Astrocyte of the hippocampus (primary cell): ENCODE measurements at regions not wholly inside any gene's neighbourhood (a gene's known extent, or its start where the extent isn't known, plus 50 kb on each side); places are given as distances from the start of the nearest gene placed in this dataset.
"Not testable (repeated sequence)": the region's sequence is repeated elsewhere in the genome, so short reads cannot be mapped to it uniquely, and the experiment has no call there.

Experiments used
- DNase-seq: peaks from one replicate; pipeline ENCODE4 v3.0.0; 2011; ENCODE audit warnings: low read depth, low spot score

DNA sequence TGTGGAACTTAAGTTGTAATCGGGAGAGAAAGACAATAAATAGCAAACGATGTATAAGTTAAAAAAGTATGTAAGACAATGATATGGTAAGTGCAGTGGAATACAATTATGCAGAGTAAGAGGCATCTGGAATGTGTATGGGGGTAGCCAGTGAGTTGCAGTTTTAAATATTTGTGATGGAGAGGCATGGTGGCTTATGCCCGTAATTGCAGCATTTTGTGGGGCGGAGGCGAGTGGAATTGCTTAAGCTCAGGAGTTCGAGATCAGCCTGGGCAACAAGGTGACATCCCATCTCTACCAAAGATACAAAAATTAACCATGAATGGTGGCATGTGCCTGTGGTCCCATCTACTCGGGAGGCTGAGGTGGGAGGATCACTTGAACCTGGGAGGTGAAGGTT is 52.5 kb upstream of the WDFY3 start:
- no peak for DNase-seq

DNA sequence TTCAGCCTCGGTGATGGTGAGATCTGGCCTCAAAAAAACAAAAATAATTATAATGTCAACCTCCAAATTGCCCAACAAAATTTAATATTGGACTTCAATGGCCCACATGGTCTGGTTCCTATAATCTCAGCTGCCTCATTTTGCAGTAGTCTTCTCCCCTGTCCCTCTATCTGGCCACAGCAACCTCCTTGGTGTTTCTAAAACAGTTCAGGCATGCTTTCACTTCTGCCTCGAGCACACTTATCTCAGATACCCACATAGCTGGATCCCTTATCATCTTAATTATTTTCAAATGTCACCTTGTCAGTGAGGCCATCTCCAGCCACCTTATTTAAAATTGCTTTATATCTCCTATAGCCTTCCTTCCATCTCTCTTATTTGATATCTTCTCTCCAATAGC is 52.9 kb upstream of the WDFY3 start:
- DNase-seq: no peak

DNA sequence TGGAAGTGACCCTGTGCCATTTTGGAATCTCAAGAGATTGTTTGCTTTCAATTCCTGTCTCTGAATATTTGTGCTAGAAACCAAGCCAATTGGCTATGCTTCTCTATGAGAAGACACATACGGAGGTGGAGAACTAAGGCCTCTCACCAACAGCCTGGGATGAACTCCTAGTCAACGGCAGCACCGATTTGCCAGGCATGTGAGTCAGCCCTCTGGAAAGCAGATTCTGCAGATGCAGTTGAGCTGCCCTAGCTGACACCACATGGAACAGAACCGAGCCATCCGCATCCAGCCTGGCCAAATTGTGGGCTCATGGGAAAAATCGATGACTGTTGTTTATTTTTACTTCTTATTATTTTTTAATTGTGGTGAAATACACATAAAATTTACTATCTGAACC is 58.2 kb upstream of the WDFY3 start:
- DNase-seq: no peak

DNA sequence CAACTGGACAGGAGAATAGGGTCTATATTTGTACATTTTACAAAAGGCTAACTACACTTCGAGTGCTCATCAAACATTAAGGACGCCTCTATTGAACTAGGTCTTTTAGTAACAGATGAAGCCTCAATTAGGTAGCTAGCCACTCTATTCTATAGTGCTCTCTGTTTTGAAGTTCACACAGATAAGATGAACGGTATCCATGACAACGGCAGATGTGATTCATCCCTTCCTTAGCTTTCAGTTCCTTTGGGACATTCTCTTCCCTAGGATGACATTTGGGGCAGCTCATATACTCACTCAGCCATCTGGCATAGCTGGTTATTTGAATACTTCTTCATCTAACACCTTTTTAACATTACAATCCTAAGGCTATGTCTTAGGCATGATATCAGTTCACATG is 62.4 kb upstream of the WDFY3 start:
- no peak for DNase-seq

GRCh38 chr4:85029453-85029852 is 63.0 kb upstream of the WDFY3 start:
- no peak for DNase-seq

DNA sequence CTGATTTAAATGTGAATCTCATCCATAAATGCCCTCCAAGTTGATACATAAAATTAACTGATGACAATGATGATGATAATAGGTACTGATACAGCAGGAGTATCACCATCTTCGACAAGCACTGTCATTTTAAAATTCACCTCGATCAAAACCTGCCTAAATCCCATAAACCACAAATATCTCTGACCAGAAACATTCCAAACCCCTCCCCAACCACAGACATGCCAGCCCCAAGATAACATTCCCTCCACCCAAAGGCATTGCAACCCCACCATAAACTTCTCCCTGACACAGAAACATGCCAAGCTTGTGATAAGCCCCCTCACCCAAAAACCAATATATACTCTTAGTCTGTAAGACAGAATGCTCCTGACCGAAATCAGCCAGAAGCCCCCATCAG is 63.7 kb upstream of the WDFY3 start:
- peak; percentile 3 for DNase-seq

DNA sequence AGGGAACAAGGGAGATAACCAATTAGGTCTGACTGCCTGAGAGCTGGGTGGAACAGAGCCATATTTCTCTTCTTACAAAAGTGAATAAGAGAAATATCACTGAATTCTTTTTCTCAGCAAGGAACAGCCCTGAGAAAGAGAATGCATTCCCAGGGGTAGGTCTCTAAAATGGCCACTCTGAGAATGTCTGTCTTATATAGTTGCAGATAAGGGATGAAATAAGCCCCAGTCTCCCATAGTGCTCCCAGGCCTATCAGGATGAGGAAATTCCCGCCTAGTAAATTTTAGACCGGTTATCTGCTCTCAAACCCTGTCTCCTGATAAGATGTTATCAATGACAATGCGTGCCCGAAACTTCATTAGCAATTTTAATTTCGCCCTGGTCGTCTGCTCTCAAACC is 67.3 kb upstream of the WDFY3 start:
- DNase-seq: not testable (repeated sequence)

- no peak for DNase-seq
These were observed 73.0 kb upstream of the WDFY3 start for GRCh38 chr4:85039526-85039925.

DNA sequence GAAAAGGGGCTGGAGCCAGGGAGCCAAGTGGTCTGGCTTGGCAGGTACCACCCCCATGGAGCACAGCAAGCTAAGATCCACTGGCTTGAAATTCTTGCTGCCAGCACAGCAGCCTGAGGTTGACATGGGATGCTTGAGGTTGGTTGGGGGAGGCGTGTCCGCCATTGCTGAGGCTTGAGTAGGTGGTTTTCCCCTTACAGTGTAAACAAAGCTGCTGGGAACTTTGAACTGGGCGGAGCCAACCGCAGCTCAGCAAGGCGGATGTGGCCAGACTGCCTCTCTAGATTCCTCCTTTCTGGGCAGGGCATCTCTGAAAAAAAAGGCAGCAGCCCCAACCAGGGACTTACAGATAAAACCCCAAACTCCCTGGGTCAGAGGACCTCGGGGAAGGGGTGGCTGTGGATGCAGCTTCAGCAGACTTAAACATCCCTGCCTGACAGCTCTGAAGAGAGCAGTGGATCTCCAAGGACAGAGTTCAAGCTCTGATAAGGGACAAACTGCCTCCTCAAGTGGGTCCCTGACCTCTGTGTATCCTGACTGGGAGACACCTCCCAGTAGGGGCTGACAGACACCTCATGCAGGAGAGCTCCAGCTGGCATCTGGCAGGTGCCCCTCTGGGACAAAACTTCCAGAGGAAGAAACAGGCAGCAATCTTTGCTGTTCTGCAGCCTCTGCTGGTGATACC is 77.5 kb upstream of the WDFY3 start:
- not testable (repeated sequence) for DNase-seq

DNA sequence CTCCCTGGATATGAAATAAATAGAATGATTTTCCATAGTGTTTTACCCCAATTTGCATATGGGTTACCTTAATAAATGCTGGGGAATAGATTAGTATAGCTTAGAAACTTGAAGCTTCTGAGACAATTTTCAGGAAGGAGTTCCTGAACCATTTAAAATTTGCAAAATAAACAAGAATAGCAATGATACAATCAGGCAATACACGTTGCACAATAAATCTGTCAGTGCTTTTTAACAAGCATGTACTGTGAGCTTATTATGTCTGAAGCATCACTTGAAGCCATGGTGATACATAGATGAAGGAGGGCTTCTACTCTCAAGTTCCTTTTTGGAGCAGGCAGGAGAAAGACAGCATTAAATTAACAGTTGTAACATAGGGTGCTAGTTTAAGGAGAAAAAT is 84.2 kb upstream of the WDFY3 start:
- no peak for DNase-seq

DNA sequence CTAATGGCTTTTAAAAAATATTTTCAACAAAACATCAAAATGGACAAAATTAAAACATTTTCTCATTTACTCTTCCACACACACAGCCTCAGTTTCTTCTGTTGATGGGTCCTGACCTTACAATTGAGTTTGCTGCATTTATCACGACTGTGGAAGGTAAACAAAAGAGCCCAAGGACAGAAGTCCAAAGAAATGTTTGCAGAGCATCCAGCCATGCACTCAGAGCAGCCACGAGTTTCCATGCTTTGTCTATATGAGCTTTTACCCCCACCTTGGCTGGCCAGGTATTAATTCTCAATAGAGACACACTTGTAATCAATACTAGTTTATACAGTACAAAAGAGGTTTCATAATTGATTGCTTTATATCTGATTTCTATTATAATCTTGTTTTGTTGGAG is 85.0 kb upstream of the WDFY3 start:
- no peak for DNase-seq

GRCh38 chr4:85054925-85055324 is 88.4 kb upstream of the WDFY3 start:
- not testable (repeated sequence) for DNase-seq

- DNase-seq: no peak
These were observed 92.1 kb upstream of the WDFY3 start for GRCh38 chr4:85058551-85058950.

DNA sequence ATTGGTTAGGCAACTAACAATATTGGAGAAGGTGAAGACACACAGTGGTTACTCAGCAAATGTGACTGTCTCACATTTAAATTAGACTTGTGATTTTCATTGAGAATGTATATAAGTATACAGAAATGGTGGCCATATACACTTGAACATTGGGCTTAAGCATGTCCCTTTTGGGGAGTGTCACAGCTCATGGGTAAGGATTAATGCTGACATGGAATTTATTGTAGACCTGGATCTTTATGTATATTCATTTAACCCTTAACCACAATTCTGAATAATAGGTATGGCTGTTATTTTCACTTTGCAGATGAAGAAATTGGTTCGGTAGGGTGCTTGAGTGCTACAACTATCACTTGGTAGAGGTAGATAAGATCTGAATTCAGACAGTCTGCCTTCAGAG is 95.5 kb upstream of the WDFY3 start:
- DNase-seq: no peak

GRCh38 chr4:85062466-85062865 is 96.0 kb upstream of the WDFY3 start:
- no peak for DNase-seq

GRCh38 chr4:85067342-85067741 is 100.9 kb upstream of the WDFY3 start:
- no peak for DNase-seq

DNA sequence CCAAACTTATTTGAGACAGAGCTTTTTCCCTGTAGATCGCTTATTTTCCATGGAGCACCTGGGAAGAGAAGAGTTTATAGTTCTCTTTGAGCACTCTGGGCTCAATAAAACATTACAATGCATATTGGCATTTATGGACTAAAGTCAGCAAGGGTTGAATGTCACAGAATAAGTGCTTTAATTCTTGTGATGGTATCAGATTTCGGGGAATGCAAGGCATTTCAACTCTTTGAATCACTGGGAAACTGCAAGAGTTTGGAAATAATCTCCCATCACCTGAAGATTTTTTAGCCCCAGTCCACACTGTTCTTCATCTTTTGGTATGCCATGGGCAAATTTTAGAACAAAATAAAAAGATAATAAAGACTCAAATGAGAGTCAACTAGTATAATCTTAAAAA is 111.5 kb upstream of the WDFY3 start:
- no peak for DNase-seq

- DNase-seq: no peak
These were observed 114.7 kb upstream of the WDFY3 start for GRCh38 chr4:85081196-85081595.

DNA sequence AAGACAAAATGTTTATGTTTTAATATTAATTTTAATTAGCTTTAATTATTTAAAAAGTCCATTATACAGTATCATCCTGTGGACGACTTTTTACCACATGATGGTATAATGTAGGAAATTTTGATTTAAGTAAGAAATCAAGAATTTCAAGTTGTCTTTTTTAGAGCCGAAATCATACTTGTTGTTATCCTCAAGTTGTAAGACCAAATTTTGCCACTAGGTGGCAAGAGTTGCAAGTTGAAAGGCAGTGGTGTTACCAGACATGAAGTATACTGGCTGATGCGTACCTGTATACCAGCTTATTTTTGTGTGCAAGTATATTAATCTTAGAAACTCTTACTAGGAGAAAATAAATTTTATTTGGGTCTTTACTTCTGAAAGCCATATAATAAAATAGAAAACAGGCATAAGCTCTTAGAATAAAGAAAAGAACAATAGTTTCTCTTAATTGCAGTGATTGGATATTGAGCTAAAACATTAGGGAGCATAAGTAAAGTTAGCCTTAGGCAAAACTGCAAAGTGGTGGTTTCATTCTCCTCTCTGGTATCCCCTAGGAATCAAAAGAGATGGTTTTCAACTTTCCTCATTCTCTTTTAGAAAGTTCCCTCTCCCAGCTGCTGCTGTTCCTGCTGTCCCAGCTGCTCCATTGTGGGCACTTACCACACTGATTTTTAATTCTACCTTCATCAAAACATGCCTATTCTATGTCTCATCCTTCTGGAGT is 118.0 kb upstream of the WDFY3 start:
- DNase-seq: peak; percentile 82

- no peak for DNase-seq
These were observed 120.2 kb upstream of the WDFY3 start for GRCh38 chr4:85086721-85087120.

DNA sequence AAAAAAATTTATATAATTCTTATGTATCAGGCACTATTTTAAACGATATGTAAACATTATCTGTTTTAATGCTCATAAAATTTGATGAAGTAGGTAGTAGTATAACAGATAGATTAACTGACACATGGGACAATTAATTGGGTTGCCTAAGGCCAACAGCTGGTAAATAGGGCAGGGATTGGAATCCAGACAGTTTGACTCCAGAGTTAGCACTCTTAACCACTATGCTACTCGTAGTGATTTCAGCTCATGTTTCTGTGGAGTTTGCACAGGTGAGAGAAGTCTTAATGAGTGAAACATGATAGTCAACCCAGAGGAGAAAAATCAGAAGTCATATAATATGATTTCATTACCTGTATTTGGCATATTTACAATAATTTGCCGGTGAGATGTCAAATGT is 126.0 kb upstream of the WDFY3 start:
- DNase-seq: no peak

GRCh38 chr4:85092943-85093342 is 126.5 kb upstream of the WDFY3 start:
- no peak for DNase-seq

GRCh38 chr4:85094735-85095134 is 128.2 kb upstream of the WDFY3 start:
- DNase-seq: no peak

GRCh38 chr4:85102606-85103005 is 136.1 kb upstream of the WDFY3 start:
- no peak for DNase-seq
